ENCODE measurements at regions not wholly inside any gene's neighbourhood (a gene's known extent, or its start where the extent isn't known, plus 50 kb on each side); places are given as distances from the start of the nearest gene placed in this dataset.

- TF ChIP-seq, protein P1, sequence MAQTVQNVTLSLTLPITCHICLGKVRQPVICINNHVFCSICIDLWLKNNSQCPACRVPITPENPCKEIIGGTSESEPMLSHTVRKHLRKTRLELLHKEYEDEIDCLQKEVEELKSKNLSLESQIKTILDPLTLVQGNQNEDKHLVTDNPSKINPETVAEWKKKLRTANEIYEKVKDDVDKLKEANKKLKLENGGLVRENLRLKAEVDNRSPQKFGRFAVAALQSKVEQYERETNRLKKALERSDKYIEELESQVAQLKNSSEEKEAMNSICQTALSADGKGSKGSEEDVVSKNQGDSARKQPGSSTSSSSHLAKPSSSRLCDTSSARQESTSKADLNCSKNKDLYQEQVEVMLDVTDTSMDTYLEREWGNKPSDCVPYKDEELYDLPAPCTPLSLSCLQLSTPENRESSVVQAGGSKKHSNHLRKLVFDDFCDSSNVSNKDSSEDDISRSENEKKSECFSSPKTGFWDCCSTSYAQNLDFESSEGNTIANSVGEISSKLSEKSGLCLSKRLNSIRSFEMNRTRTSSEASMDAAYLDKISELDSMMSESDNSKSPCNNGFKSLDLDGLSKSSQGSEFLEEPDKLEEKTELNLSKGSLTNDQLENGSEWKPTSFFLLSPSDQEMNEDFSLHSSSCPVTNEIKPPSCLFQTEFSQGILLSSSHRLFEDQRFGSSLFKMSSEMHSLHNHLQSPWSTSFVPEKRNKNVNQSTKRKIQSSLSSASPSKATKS (CRISPR knock-in tag; IDR thresholded peaks at IDR 0.05), result no peak
- no peak for TF ChIP-seq ASH2L (IDR thresholded peaks at IDR 0.05; ENCODE audit: insufficient read length, low read depth, low read length)
- TF ChIP-seq ZNF773 (CRISPR knock-in tag; IDR thresholded peaks at IDR 0.05; ENCODE audit: borderline replicate concordance), result no peak
- no peak for TF ChIP-seq KDM5B (CRISPR knock-in tag; IDR thresholded peaks at IDR 0.05; ENCODE audit: borderline replicate concordance)
- no peak for TF ChIP-seq ZNF687 (CRISPR knock-in tag; IDR thresholded peaks at IDR 0.05)
- peak; percentile 82 for TF ChIP-seq IKZF5 (CRISPR knock-in tag; IDR thresholded peaks at IDR 0.05)
- TF ChIP-seq ZNF619 (CRISPR knock-in tag; IDR thresholded peaks at IDR 0.05), result no peak
- TF ChIP-seq GATA4 (IDR thresholded peaks at IDR 0.05; ENCODE audit: borderline replicate concordance, low read depth), result peak; percentile 51; the same call in 1 of the 2 replicates
- TF ChIP-seq DMAP1 (CRISPR knock-in tag; IDR thresholded peaks at IDR 0.05), result no peak
- TF ChIP-seq IRF2 (CRISPR knock-in tag; IDR thresholded peaks at IDR 0.05), result peak; percentile 59
- TF ChIP-seq, protein P2, sequence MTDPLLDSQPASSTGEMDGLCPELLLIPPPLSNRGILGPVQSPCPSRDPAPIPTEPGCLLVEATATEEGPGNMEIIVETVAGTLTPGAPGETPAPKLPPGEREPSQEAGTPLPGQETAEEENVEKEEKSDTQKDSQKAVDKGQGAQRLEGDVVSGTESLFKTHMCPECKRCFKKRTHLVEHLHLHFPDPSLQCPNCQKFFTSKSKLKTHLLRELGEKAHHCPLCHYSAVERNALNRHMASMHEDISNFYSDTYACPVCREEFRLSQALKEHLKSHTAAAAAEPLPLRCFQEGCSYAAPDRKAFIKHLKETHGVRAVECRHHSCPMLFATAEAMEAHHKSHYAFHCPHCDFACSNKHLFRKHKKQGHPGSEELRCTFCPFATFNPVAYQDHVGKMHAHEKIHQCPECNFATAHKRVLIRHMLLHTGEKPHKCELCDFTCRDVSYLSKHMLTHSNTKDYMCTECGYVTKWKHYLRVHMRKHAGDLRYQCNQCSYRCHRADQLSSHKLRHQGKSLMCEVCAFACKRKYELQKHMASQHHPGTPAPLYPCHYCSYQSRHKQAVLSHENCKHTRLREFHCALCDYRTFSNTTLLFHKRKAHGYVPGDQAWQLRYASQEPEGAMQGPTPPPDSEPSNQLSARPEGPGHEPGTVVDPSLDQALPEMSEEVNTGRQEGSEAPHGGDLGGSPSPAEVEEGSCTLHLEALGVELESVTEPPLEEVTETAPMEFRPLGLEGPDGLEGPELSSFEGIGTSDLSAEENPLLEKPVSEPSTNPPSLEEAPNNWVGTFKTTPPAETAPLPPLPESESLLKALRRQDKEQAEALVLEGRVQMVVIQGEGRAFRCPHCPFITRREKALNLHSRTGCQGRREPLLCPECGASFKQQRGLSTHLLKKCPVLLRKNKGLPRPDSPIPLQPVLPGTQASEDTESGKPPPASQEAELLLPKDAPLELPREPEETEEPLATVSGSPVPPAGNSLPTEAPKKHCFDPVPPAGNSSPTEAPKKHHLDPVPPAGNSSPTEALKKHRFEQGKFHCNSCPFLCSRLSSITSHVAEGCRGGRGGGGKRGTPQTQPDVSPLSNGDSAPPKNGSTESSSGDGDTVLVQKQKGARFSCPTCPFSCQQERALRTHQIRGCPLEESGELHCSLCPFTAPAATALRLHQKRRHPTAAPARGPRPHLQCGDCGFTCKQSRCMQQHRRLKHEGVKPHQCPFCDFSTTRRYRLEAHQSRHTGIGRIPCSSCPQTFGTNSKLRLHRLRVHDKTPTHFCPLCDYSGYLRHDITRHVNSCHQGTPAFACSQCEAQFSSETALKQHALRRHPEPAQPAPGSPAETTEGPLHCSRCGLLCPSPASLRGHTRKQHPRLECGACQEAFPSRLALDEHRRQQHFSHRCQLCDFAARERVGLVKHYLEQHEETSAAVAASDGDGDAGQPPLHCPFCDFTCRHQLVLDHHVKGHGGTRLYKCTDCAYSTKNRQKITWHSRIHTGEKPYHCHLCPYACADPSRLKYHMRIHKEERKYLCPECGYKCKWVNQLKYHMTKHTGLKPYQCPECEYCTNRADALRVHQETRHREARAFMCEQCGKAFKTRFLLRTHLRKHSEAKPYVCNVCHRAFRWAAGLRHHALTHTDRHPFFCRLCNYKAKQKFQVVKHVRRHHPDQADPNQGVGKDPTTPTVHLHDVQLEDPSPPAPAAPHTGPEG (CRISPR knock-in tag; IDR thresholded peaks at IDR 0.05), result no peak
- no peak for TF ChIP-seq GLMP (CRISPR knock-in tag; IDR thresholded peaks at IDR 0.05; ENCODE audit: borderline replicate concordance)
- 0 out of 2 replicates have a peak, but pooled peaks have one; percentile 43 for TF ChIP-seq ZNF264 (CRISPR knock-in tag; IDR thresholded peaks at IDR 0.05)
- TF ChIP-seq YEATS2 (CRISPR knock-in tag; IDR thresholded peaks at IDR 0.05; ENCODE audit: borderline replicate concordance), result 0 out of 2 replicates have a peak, but pooled peaks have one; percentile 47
Measured at GRCh38 chr2:48205137-48205798, 109.2 kb upstream of the FOXN2 start (continued).
